ENCODE measurements at regions not wholly inside any gene's neighbourhood (a gene's known extent, or its start where the extent isn't known, plus 50 kb on each side); places are given as distances from the start of the nearest gene placed in this dataset.
A peak's percentile ranks its signal among the peaks of the same experiment; 100 is the strongest.
"Not testable (repeated sequence)": the region's sequence is repeated elsewhere in the genome, so short reads cannot be mapped to it uniquely, and the experiment has no call there.

- not testable (repeated sequence) for H3K36me3 ChIP-seq (ENCODE audit: insufficient read depth, low read length); H3K27ac ChIP-seq (ENCODE audit: low read length); H3K27me3 ChIP-seq (ENCODE audit: low read length); H4K20me1 ChIP-seq (ENCODE audit: insufficient read depth, low read depth, low read length); H3K9me3 ChIP-seq (ENCODE audit: low read length); H3K9ac ChIP-seq (ENCODE audit: low read length); H3K9me2 ChIP-seq (replicated peaks; ENCODE audit: insufficient read depth, low read length); DNase-seq; H3K4me3 ChIP-seq (ENCODE audit: low read length); H2AFZ ChIP-seq (ENCODE audit: low read length); H3K4me2 ChIP-seq (ENCODE audit: low read depth, low read length, poor library complexity, severe bottlenecking); H3K79me2 ChIP-seq (ENCODE audit: low read length); H3K4me1 ChIP-seq (ENCODE audit: low read length)
Observed at GRCh38 chrX:128606817-128607216, 554.6 kb upstream of the ACTRT1 start.

DNA sequence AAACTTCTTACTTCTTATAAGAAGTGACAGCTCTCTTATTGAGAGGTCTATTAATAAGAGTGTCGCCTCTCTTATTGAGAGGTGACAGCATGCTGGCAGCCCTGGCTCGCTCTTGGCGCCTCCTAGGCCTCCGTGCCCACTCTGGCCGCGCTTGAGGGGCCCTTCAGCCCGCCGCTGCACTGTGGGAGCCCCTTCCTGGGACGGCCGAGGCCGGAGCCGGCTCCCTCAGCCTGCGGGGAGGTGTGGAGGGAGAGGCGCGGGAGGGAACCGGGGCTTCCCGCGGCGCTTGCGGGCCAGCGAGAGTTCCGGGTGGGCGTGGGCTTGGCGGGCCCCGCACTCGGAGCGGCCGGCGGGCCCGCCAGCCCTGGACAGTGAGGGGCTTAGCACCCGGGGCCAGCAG is 554.2 kb upstream of the ACTRT1 start:
- H4K20me1 ChIP-seq (ENCODE audit: insufficient read depth, low read depth, low read length); DNase-seq; H3K9ac ChIP-seq (ENCODE audit: low read length); H3K4me1 ChIP-seq (ENCODE audit: low read length); H3K9me2 ChIP-seq (replicated peaks; ENCODE audit: insufficient read depth, low read length); H3K36me3 ChIP-seq (ENCODE audit: insufficient read depth, low read length); H3K4me2 ChIP-seq (ENCODE audit: low read depth, low read length, poor library complexity, severe bottlenecking); H3K27me3 ChIP-seq (ENCODE audit: low read length); H3K4me3 ChIP-seq (ENCODE audit: low read length); H2AFZ ChIP-seq (ENCODE audit: low read length); H3K9me3 ChIP-seq (ENCODE audit: low read length); H3K27ac ChIP-seq (ENCODE audit: low read length); H3K79me2 ChIP-seq (ENCODE audit: low read length): not testable (repeated sequence)

- no peak overlapping the region for H3K27ac ChIP-seq (ENCODE audit: low read length)
- no peaks in the 10 kb centered on the region for H3K27me3 ChIP-seq (ENCODE audit: low read length)
- no peak overlapping the region for H3K4me2 ChIP-seq (ENCODE audit: low read depth, low read length, poor library complexity, severe bottlenecking)
- H3K4me3 ChIP-seq (ENCODE audit: low read length), result no peak overlapping the region
- H3K4me1 ChIP-seq (ENCODE audit: low read length), result no peaks in the 10 kb centered on the region
- H3K36me3 ChIP-seq (ENCODE audit: insufficient read depth, low read length), result no peaks in the 10 kb centered on the region
- no peak overlapping the region for H2AFZ ChIP-seq (ENCODE audit: low read length)
- no peak for DNase-seq
- H4K20me1 ChIP-seq (ENCODE audit: insufficient read depth, low read depth, low read length), result no peaks in the 10 kb centered on the region
- no peak overlapping the region for H3K9ac ChIP-seq (ENCODE audit: low read length)
- H3K79me2 ChIP-seq (ENCODE audit: low read length), result no peaks in the 10 kb centered on the region
- H3K9me3 ChIP-seq (ENCODE audit: low read length), result peaks cover 12% of the 10 kb centered on the region
- 0 out of 2 replicates have a peak, but pooled peaks cover 4% of the 10 kb centered on the region for H3K9me2 ChIP-seq (replicated peaks; ENCODE audit: insufficient read depth, low read length)
Observed at GRCh38 chrX:128601706-128602105, 549.5 kb upstream of the ACTRT1 start.

DNA sequence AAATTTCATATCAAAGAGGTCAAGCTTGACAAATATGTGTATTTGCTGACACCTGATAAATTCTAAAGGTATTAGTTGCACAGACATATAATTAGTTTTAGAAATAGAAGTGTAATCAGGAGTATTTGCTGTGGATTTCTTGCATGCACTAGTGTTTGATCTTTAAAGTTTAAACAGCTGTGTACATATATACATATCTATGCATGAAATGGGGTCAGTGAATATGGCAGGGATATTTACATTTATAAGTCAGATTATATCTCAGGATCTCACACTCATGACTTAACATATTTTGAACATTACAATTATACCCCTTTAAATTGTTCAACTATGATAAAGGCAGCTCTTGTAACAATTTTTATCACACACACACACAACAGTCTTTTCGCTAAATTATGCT is 547.4 kb upstream of the ACTRT1 start:
- H3K9me3 ChIP-seq (ENCODE audit: low read length), result peaks cover 13% of the 10 kb centered on the region

GRCh38 chrX:128582036-128582435 is 529.8 kb upstream of the ACTRT1 start:
- H2AFZ ChIP-seq (ENCODE audit: low read length), result no peak overlapping the region
- H3K79me2 ChIP-seq (ENCODE audit: low read length), result no peaks in the 10 kb centered on the region
- no peaks in the 10 kb centered on the region for H3K27me3 ChIP-seq (ENCODE audit: low read length)
- H3K4me1 ChIP-seq (ENCODE audit: low read length), result no peaks in the 10 kb centered on the region
- H3K36me3 ChIP-seq (ENCODE audit: insufficient read depth, low read length), result no peaks in the 10 kb centered on the region
- no peak overlapping the region for H3K27ac ChIP-seq (ENCODE audit: low read length)
- no peak overlapping the region for H3K9ac ChIP-seq (ENCODE audit: low read length)
- H3K4me3 ChIP-seq (ENCODE audit: low read length), result no peak overlapping the region
- no peak overlapping the region for H3K4me2 ChIP-seq (ENCODE audit: low read depth, low read length, poor library complexity, severe bottlenecking)
- H4K20me1 ChIP-seq (ENCODE audit: insufficient read depth, low read depth, low read length), result no peaks in the 10 kb centered on the region
- no peaks in the 10 kb centered on the region for H3K9me2 ChIP-seq (replicated peaks; ENCODE audit: insufficient read depth, low read length)
- no peak for DNase-seq
- H3K9me3 ChIP-seq (ENCODE audit: low read length), result no peaks in the 10 kb centered on the region

More for the DNA sequence above, 547.4 kb upstream of the ACTRT1 start:
- no peak overlapping the region for H3K4me2 ChIP-seq (ENCODE audit: low read depth, low read length, poor library complexity, severe bottlenecking)
- H3K9me2 ChIP-seq (replicated peaks; ENCODE audit: insufficient read depth, low read length), result 0 out of 2 replicates have a peak, but pooled peaks cover 4% of the 10 kb centered on the region
- no peak overlapping the region for H2AFZ ChIP-seq (ENCODE audit: low read length)
- no peaks in the 10 kb centered on the region for H3K27me3 ChIP-seq (ENCODE audit: low read length)
- DNase-seq, result no peak
- H4K20me1 ChIP-seq (ENCODE audit: insufficient read depth, low read depth, low read length), result no peaks in the 10 kb centered on the region
- H3K4me1 ChIP-seq (ENCODE audit: low read length), result no peaks in the 10 kb centered on the region
- H3K27ac ChIP-seq (ENCODE audit: low read length), result no peak overlapping the region
- H3K79me2 ChIP-seq (ENCODE audit: low read length), result no peaks in the 10 kb centered on the region
- no peaks in the 10 kb centered on the region for H3K36me3 ChIP-seq (ENCODE audit: insufficient read depth, low read length)
- no peak overlapping the region for H3K9ac ChIP-seq (ENCODE audit: low read length)
- no peak overlapping the region for H3K4me3 ChIP-seq (ENCODE audit: low read length)

- no peaks in the 10 kb centered on the region for H3K4me1 ChIP-seq (ENCODE audit: low read length)
- no peak for DNase-seq
- H3K4me2 ChIP-seq (ENCODE audit: low read depth, low read length, poor library complexity, severe bottlenecking), result no peak overlapping the region
- no peak overlapping the region for H2AFZ ChIP-seq (ENCODE audit: low read length)
- no peaks in the 10 kb centered on the region for H3K36me3 ChIP-seq (ENCODE audit: insufficient read depth, low read length)
- no peak overlapping the region for H3K9ac ChIP-seq (ENCODE audit: low read length)
- H4K20me1 ChIP-seq (ENCODE audit: insufficient read depth, low read depth, low read length), result no peaks in the 10 kb centered on the region
- no peaks in the 10 kb centered on the region for H3K27me3 ChIP-seq (ENCODE audit: low read length)
- H3K79me2 ChIP-seq (ENCODE audit: low read length), result no peaks in the 10 kb centered on the region
- H3K9me2 ChIP-seq (replicated peaks; ENCODE audit: insufficient read depth, low read length), result no peaks in the 10 kb centered on the region
- no peak overlapping the region for H3K4me3 ChIP-seq (ENCODE audit: low read length)
- H3K9me3 ChIP-seq (ENCODE audit: low read length), result no peaks in the 10 kb centered on the region
- no peak overlapping the region for H3K27ac ChIP-seq (ENCODE audit: low read length)
Observed at GRCh38 chrX:128581615-128582014, 529.4 kb upstream of the ACTRT1 start.

DNA sequence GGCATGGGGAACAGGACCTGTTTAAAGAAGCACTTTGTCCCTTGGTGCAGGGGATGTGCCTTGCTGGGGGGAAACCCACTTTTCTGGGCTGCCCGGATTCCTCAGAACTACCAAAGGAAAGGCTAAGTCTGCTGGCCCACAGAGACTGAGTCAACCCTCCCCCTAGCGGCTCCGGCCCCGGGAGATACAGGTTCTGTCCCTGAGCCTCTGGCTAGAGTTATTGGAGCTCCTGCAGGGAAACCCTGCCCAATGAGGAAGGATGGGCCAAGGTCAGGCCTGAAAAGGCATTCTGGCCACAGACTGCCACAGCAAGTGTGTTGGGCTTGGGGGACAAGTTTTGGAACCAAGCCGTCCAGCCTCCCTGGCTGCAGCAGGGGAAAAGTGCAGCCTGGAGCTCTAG is 490.9 kb upstream of the ACTRT1 start:
- H3K9me2 ChIP-seq (replicated peaks; ENCODE audit: insufficient read depth, low read length), result no peaks in the 10 kb centered on the region
- no peaks in the 10 kb centered on the region for H4K20me1 ChIP-seq (ENCODE audit: insufficient read depth, low read depth, low read length)
- no peaks in the 10 kb centered on the region for H3K4me1 ChIP-seq (ENCODE audit: low read length)
- H3K27ac ChIP-seq (ENCODE audit: low read length), result no peak overlapping the region
- no peaks in the 10 kb centered on the region for H3K36me3 ChIP-seq (ENCODE audit: insufficient read depth, low read length)
- H3K79me2 ChIP-seq (ENCODE audit: low read length), result no peaks in the 10 kb centered on the region
- no peak overlapping the region for H2AFZ ChIP-seq (ENCODE audit: low read length)
- H3K4me2 ChIP-seq (ENCODE audit: low read depth, low read length, poor library complexity, severe bottlenecking), result no peak overlapping the region
- no peak for DNase-seq
- peaks cover 6% of the 10 kb centered on the region; the same call in 1 of the 2 replicates for H3K9me3 ChIP-seq (ENCODE audit: low read length)
- no peaks in the 10 kb centered on the region for H3K27me3 ChIP-seq (ENCODE audit: low read length)
- no peak overlapping the region for H3K4me3 ChIP-seq (ENCODE audit: low read length)
- no peak overlapping the region for H3K9ac ChIP-seq (ENCODE audit: low read length)

DNA sequence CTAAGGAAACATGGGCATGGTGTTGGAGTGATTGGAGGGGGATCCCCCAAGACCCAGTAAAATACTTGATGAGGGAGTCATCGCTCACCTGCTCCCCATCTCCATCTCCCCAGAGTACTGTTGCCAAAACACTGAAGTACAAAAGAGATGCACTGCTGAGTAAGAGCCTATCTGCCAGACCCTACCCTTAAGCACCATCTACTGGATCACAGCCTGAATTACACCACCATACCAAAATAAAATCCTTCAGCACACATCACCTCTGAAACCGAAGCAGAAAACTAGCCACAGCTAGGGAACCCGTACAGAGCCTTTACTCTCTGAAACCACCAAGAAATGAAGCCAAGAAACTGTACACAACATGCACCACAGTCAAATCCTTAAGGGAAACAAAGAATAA is 466.3 kb upstream of the ACTRT1 start:
- Histone ChIP-seq H3K9me3 (ENCODE audit: low read length) (no peaks in the 10 kb centered on the region), H4K20me1 (ENCODE audit: insufficient read depth, low read depth, low read length) (no peaks in the 10 kb centered on the region), H3K9ac (ENCODE audit: low read length) (no peak overlapping the region), H3K27ac (ENCODE audit: low read length) (no peak overlapping the region), H3K4me2 (ENCODE audit: low read depth, low read length, poor library complexity, severe bottlenecking) (no peak overlapping the region), H3K27me3 (ENCODE audit: low read length) (no peaks in the 10 kb centered on the region), H3K4me3 (ENCODE audit: low read length) (no peak overlapping the region), H2AFZ (ENCODE audit: low read length) (no peak overlapping the region), H3K36me3 (ENCODE audit: insufficient read depth, low read length) (no peaks in the 10 kb centered on the region), H3K79me2 (ENCODE audit: low read length) (no peaks in the 10 kb centered on the region), H3K4me1 (ENCODE audit: low read length) (no peaks in the 10 kb centered on the region), H3K9me2 (replicated peaks; ENCODE audit: insufficient read depth, low read length) (no peaks in the 10 kb centered on the region)
- DNase-seq, result peak; percentile 70

DNA sequence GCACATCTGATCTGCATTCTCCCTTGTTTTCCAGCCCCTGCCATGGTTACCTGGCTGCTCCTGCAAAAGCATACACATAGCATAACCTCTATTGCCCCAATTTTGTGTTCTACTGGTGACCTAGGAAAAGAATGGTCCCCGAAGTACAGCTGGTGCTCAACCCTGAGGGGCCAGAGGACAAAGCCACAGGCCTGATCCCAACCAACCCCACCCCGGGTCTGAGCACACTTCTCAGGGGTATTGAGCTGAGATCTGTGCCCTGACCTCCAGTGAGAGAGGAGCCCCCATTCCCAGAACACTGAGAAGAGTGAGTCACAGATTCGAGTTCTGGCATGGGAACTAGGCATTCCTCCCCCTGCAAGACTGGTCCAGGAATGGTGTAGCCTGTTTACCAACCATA is 465.5 kb upstream of the ACTRT1 start:
- Histone ChIP-seq H2AFZ (ENCODE audit: low read length) (no peak overlapping the region), H3K4me3 (ENCODE audit: low read length) (no peak overlapping the region), H3K79me2 (ENCODE audit: low read length) (no peaks in the 10 kb centered on the region), H3K36me3 (ENCODE audit: insufficient read depth, low read length) (no peaks in the 10 kb centered on the region), H4K20me1 (ENCODE audit: insufficient read depth, low read depth, low read length) (no peaks in the 10 kb centered on the region), H3K4me2 (ENCODE audit: low read depth, low read length, poor library complexity, severe bottlenecking) (no peak overlapping the region), H3K9me2 (replicated peaks; ENCODE audit: insufficient read depth, low read length) (no peaks in the 10 kb centered on the region), H3K27me3 (ENCODE audit: low read length) (no peaks in the 10 kb centered on the region), H3K27ac (ENCODE audit: low read length) (no peak overlapping the region), H3K4me1 (ENCODE audit: low read length) (no peaks in the 10 kb centered on the region), H3K9me3 (ENCODE audit: low read length) (no peaks in the 10 kb centered on the region), H3K9ac (ENCODE audit: low read length) (no peak overlapping the region)
- DNase-seq, result no peak

Measured in Karpas-422 (cell line).